RPMI7951 (cell line): ENCODE measurements at regions not wholly inside any gene's neighbourhood (a gene's known extent, or its start where the extent isn't known, plus 50 kb on each side); places are given as distances from the start of the nearest gene placed in this dataset.
"Not testable (repeated sequence)": the region's sequence is repeated elsewhere in the genome, so short reads cannot be mapped to it uniquely, and the experiment has no call there.

ENCODE experiments used
- DNase-seq: peaks from one replicate; pipeline ENCODE4 v3.0.0-alpha.2; 2012; ENCODE audit warnings: low read depth

DNA sequence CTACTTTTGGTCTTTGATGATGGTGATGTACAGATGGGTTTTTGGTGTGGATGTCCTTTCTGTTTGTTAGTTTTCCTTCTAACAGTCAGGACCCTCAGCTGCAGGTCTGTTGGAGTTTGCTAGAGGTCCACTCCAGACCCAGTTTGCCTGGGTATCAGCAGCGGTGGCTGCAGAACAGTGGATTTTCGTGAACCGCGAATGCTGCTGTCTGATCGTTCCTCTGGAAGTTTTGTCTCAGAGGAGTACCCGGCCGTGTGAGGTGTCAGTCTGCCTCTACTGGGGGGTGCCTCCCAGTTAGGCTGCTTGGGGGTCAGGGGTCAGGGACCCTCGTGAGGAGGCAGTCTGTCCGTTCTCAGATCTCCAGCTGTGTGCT lies 56.6 kb upstream of the TNFAIP8 start:
- not testable (repeated sequence) for DNase-seq

DNA sequence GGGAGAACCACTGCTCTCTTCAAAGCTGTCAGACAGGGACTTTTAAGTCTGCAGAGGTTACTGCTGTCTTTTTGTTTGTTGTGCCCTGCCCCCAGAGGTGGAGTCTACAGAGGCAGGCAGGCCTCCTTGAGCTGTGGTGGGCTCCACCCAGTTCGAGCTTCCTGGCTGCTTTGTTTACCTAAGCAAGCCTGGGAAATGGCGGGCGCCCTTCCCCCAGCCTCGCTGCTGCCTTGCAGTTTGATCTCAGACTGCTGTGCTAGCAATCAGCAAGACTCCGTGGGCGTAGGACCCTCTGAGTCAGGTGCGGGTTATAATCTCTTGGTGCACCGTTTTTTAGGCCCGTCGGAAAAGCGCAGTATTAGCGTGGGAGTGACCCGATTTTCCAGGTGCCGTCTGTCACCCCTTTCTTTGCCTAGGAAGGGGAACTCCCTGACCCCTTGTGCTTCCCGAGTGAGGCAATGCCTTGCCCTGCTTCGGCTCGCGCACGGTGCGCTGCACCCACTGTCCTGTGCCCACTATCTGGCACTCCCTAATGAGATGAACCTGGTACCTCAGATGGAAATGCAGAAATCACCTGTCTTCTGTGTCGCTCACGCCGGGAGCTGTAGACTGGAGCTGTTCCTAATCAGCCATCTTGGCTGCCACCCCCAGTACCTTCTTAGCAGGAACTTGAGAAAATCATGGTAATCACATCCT lies 56.1 kb upstream of the TNFAIP8 start:
- not testable (repeated sequence) for DNase-seq

DNA sequence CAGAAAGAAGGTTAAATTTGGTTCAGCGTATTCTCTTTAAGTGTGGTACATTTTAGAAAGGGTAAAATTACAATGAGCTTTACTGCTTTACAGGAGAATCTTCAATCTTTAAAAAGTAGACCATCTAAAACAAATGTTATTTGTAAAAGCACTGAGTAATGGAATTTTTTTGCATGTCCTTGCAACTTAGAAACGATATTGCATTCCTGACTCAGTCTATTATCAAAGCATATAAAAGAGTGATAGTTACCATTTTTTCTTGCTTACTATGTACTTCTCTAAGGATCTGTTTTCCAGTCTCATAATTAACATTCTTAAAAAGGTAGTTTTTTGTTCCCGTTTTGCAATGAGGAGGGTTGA lies 55.5 kb upstream of the TNFAIP8 start:
- no peak for DNase-seq

DNA sequence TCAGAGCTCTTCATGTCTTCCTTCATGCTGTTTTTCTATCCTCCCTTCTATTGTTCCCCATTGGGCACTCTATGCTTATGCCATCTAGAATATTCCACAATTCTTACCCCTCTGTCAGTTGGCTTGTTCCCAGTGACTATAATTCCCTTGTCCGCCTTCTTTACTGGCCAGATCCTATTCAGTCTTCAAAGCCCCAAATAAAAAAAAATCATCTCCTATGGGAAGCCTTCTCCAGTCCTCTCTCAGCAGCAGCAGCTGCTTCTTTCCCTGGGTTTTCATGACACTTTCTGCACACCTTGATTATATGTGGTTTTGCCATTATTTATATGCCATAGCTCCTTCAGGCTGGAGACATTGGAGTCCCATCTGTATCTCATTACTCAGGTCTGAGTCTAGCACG lies 54.6 kb upstream of the TNFAIP8 start:
- peak; percentile 14 for DNase-seq

DNA sequence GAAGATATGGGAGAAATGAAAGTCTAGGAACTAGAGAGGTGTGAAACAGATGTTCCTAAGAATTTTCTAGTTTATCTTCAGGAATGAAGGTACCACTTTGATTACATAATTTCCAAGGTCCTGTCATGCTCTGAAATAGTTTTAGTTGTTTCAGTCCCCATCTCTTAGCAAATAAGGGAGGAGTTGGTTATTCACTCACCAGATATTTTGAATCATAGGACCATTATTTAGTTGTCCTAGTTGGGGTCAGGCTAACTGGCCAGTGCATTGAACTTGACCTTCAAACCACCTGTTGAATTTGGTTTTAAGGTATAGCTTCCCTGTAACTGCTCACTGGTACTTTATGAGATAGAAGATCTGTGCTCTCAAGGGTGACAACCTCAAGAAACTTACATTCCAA lies 53.9 kb upstream of the TNFAIP8 start:
- DNase-seq = no peak

DNA sequence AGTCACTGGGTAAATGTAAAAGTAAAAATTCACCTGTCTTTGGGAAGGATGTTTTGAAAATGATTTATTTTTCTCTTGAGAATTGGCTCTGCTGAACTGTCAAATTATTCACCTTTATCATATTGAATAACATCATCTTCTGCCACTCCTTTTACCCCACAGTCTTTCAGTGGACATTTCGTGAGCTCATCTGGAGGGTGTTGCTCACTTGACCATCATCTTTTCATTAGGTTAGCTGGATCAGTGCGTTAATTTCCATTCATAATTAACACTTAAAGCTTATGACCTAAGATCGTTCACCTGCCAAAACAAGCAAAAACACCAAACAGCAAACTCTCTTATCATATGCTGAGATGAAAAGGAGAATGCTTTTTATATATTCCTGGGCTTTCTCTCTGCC lies 53.4 kb upstream of the TNFAIP8 start:
- no peak for DNase-seq

DNA sequence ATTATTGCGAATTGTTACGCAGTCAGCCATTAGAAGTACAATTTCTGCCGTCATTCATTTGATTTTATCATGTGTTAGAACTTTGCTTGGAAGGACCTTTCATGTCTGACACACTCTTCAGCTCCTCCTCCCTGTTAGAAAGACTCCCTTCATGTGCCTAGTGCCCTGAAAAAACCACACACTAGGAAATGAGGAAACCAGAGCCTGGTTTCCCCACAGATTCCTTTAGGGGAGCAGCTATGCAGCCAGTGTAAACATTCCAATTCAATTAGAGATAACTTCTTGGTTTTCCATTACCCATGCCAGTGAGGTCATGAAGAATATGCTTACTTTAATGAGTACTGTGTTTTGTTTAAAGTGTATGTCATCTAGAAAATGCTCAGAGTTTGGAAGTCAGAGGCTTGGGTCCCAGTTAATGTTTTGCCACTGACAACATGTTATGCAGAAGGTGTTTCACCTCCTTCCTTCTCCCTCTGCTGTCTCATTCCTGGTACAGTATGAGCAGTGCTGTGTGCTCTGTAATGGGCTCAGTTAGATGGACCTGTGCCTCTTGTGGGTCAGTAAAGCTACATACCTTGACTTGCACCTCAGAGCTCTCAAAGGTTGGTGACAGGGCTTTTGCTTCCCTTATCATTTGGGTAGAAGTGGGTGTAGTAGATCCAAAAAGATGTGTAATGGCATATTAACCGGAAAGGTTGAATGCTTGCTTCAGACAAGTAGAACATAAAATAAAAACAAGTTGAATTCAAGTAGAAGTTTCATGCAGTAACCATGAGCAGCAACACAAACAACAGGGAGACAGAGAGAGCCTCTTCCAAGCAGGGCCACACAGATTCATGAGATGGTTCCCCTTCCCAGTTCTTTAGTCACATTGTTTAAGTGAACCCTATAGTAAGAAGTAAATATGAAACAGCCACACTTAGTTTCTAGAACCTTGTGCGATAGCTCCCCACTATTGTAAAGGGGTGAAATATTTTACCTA lies 52.6 kb upstream of the TNFAIP8 start:
- DNase-seq = peak; percentile 91

DNA sequence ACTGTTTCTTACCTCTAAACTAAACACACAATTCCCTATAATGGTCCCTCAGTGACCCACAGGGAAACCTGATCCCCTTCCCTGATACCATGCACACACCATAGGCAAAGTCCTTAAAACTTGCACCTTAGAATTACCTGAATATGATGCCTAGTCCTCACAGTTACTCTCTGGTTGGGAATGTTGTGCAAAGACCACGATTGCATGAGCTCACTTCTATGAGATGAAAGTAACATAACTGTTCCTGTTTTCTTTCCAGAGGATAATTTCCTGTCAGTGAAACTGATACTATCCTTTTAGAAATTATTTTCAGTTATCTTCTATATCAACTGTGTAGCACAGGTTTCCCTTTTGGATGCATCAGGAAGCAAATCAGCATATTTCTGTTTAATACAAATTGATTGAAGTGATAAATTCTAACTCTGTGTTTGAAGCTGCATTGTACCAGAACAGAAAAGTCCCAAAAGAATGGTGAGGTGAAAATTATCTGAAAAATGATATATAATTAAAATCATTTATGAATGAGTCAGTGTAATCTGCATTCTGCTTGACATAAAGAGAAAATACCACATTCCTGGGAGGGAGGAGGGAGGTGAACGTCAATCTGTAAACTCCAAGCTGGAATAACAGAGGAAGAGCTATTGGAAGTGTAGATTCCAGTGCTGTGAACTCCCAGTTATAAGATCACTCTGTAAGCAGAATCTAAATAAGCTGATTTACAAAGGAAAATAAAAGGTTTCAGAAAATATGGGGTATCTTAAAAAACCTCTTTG lies 51.2 kb upstream of the TNFAIP8 start:
- DNase-seq = no peak
